Urinary bladder (tissue), 3 donors: ENCODE measurements at regions not wholly inside any gene's neighbourhood (a gene's known extent, or its start where the extent isn't known, plus 50 kb on each side); places are given as distances from the start of the nearest gene placed in this dataset.
"Not testable (repeated sequence)": the region's sequence is repeated elsewhere in the genome, so short reads cannot be mapped to it uniquely, and the experiment has no call there.

ENCODE experiments used
- DNase-seq: peaks from one replicate; pipeline ENCODE4 v3.0.0-alpha.2; 2015; ENCODE audit errors: extremely low spot score
- H3K27ac ChIP-seq: one replicate; pipeline ENCODE4 v1.5.1; 2013; ENCODE audit warnings: low read depth, mild to moderate bottlenecking, moderate library complexity
- H3K36me3 ChIP-seq: one replicate; pipeline ENCODE4 v1.6.1; 2013; ENCODE audit warnings: mild to moderate bottlenecking, moderate library complexity; ENCODE audit not compliant: insufficient read depth
- H3K4me1 ChIP-seq: one replicate; pipeline ENCODE4 v1.6.1; 2013; ENCODE audit warnings: mild to moderate bottlenecking, moderate library complexity; ENCODE audit not compliant: insufficient read depth
- H3K4me3 ChIP-seq: one replicate; pipeline ENCODE4 v1.5.1; 2013; ENCODE audit warnings: low read depth, low read length
- WGBS: extraction: QIAGEN DNeasy Blood & Tissue Kit; methylation state at CpG from one replicate; pipeline ENCODE4 v1.1.7; 2013; 5-methylcytosine and 5-hydroxymethylcytosine counted together
- donor health status: healthy with polysubstance abuse.
- donor health status: healthy.

DNA sequence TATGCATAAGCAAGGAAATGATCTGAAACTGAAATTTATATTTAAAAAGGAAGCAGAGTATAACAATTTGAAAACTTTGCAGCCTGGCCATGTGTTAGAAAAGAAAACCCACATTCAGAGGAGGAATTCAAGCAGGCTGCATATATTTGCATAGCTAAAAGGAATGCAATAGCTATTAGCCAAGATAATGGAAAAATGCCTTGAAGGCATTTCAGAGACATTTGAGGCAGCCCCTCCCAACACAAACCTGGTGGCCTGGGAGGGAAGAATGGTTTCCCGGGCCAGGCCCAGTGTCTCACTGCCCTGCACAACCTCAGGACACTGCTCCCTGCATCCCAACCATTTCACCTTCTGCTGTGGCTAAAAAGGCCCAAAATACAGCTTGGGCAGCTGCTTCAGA is 136.8 kb downstream of the TYW3 start:
- Histone ChIP-seq H3K36me3 (no peaks in the 10 kb centered on the region), H3K4me3 (no peak overlapping the region), H3K27ac (no peak overlapping the region), H3K4me1 (no peaks in the 10 kb centered on the region)
- WGBS, result 66% methylated on average over 1 of the region's 1 CpG
- DNase-seq, result no peak

DNA sequence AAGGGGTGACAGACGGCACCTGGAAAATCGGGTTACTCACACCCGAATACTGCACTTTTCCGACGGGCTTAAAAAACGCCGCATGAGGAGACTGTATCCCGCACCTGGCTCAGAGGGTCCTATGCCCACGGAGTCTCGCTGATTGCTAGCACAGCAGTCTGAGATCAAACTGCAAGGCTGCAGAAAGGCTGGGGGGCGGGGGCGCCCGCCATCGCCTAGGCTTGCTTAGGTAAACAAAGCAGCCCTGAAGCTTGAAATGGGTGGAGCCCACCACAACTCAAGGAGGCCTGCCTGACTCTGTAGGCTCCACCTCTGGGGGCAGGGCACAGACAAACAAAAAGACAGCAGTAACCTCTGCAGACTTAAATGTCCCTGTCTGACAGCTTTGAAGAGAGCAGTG is 144.4 kb downstream of the TYW3 start:
- H3K4me1 ChIP-seq, H3K36me3 ChIP-seq, H3K27ac ChIP-seq, DNase-seq, H3K4me3 ChIP-seq: not testable (repeated sequence)
- 79% methylated on average over 14 of the region's 14 CpGs for WGBS

DNA sequence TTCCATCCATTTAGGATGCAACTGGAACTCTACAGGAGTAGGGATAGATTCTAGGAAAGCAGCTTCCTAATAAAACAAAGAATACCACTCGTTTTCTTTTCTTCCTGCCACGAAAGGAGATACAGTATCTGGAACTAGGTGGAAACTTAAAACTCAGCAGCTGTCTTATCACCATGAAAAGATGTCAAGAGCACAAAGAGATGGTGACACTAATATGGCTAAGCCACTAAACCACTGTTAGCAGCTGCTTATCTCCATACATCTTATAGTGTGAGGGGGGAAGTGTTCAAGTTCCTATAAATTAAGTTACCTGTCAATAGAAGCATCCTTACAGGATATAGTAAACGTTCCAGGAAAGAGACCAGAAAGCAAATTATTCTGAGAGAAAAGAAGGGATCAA is 162.5 kb downstream of the TYW3 start:
- no peak overlapping the region for H3K4me3 ChIP-seq
- no peaks in the 10 kb centered on the region for H3K4me1 ChIP-seq
- 46% methylated on average over 3 of the region's 3 CpGs for WGBS
- no peak for DNase-seq
- no peaks in the 10 kb centered on the region for H3K36me3 ChIP-seq
- H3K27ac ChIP-seq, result no peak overlapping the region

DNA sequence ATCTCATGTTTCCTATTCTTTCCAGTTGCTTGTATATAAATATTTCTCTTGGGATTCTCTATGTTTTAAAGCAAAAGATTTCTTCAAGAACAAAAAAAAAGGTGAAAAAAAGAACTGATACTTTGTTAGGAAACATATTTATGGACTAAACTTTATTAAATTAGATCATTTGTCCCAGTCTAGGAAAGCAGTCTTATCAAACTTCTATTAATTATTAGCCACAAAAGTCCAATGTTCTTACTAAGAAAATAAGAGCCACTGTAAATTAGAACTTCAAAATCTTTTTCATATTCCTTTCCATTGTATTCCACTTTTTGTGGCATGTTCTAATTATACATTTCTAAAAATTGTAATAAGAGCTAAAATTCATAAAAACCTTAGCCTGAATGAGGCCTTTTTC is 175.2 kb downstream of the TYW3 start:
- no peak overlapping the region for H3K4me3 ChIP-seq
- H3K27ac ChIP-seq, result no peak overlapping the region
- DNase-seq, result no peak
- H3K36me3 ChIP-seq, result no peaks in the 10 kb centered on the region
- no peaks in the 10 kb centered on the region for H3K4me1 ChIP-seq

DNA sequence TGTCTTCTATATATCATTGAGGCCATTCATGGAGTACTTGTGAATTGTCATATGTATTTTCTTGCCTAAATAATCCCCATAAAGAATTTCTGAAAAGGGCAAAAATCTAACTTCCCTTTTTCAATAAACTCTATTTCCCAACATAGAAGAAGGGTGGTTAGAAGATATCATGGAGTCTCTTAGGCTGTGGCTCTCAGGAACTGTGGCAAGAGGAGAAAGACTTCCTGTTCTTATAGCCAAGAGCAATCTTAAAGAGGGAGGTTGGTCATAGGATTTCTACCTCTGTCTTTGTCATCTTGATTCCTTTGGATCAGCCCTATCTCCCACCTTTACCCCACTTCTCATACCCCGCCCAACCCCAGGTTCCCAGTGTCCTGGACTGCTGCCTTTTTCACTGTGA is 175.8 kb downstream of the TYW3 start:
- Histone ChIP-seq H3K36me3 (no peaks in the 10 kb centered on the region), H3K4me1 (no peaks in the 10 kb centered on the region), H3K27ac (no peak overlapping the region), H3K4me3 (no peak overlapping the region)
- 82% methylated on average over 1 of the region's 1 CpG for WGBS
- no peak for DNase-seq

DNA sequence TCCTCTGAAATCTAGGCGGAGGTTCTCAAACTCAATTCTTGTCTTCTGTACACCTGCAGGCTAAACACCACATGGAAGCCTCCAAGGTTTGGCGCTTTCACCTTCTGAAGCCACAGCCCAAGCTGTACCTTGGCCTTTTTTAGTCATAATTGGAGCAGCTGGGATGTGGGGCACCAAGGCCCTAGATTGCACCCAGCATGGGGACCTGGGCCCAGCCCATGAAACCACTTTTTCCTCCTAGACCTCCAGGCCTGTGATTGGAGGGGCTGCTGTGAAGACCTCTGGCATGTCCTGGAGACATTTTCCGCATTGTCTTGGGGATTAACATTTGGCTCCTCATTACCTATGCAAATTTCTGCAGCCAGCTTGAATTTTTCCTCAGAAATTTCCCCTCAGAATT is 181.0 kb downstream of the TYW3 start:
- no peak for DNase-seq
- 70% methylated on average over 3 of the region's 3 CpGs for WGBS
- Histone ChIP-seq H3K36me3 (no peaks in the 10 kb centered on the region), H3K27ac (no peak overlapping the region), H3K4me1 (no peaks in the 10 kb centered on the region), H3K4me3 (no peak overlapping the region)

DNA sequence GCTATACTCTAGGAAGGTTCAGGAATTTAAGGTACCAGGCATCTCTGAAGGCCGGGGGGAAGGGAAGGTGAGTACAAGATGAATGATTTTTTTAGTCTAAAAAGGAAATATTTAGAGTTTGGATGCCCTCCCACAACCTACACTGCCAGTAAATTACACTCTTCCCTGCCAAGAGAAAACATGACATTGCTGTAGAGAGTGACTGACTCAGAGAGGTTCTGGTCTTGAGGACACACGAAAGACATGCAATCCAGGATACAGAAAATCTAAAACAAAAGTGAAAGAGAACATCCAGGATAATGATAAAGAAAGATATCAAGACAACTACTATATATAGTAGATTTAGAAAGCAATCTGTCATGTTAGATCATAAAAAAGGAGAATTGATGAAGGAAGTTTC is 200.5 kb downstream of the TYW3 start:
- no peak overlapping the region for H3K27ac ChIP-seq
- H3K4me3 ChIP-seq, result no peak overlapping the region
- H3K36me3 ChIP-seq, result no peaks in the 10 kb centered on the region
- DNase-seq, result no peak
- H3K4me1 ChIP-seq, result no peaks in the 10 kb centered on the region
- 57% methylated on average over 2 of the region's 2 CpGs for WGBS

DNA sequence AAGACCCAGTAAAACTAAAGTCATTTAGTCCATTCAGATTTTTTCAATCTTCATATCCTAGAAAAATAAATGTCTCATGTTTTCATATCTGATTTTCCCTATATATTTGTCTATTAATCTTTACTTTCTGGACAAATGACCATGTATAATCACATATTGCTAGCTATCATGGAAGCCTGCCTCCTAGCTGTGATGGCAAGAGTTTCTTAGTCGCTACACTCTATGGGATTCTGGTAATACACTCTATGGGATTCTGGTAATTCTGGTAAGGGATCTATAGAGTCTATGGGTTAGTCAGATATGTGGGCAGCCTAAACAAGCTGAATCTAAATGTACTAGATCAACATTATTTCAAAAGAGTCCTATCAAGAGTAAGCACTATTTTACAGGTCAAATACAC is 198.7 kb upstream of the LHX8 start:
- no peak for DNase-seq
- Histone ChIP-seq H3K4me3 (no peak overlapping the region), H3K27ac (no peak overlapping the region), H3K36me3 (no peaks in the 10 kb centered on the region), H3K4me1 (no peaks in the 10 kb centered on the region)
- 90% methylated on average over 1 of the region's 1 CpG for WGBS

DNA sequence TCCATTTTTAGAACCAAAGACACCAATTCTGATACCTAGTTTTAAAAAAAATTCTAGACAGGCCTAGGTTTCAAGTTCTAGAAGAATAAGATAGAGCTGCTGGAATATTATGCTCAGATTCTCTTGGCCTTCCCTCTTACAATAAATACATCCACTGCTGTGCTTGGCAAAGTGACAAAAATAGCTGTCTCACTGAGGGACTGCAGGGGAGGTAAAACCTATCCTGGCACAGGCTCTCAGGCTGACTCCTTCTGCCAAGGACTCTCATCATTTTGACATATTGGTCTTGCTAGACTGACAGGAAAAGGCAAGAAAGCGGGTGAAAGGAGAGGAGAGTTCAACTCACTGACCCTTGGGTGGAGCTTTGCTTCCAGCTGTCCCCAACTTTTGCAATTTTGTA is 197.0 kb upstream of the LHX8 start:
- no peak for DNase-seq
- WGBS, result 19% methylated on average over 1 of the region's 1 CpG
- no peak overlapping the region for H3K27ac ChIP-seq

DNA sequence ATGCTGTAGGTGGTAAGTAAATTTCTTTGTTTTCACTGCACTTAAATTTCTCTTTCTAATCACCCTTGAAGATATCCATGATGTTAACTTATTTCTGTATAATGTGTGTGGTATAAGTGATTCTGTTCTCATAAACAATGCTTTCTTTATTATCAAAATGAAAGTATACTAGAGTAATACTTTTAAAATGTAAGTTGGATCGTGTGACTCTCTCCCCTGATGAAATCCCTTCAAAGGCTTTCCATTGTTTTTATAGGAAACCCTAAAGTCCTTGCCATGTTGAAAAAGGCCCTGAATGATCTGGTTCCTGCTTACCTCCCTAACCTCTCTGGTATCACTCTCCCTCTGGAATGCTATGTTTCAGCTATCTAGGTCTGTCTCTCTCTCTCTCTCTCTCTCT is 191.1 kb upstream of the LHX8 start:
- Histone ChIP-seq H3K36me3 (no peaks in the 10 kb centered on the region), H3K4me3 (no peak overlapping the region), H3K27ac (no peak overlapping the region), H3K4me1 (no peaks in the 10 kb centered on the region)
- DNase-seq, result no peak
- WGBS, result 65% methylated on average over 1 of the region's 1 CpG

More for the DNA sequence above, 197.0 kb upstream of the LHX8 start:
- Histone ChIP-seq H3K4me3 (no peak overlapping the region), H3K36me3 (no peaks in the 10 kb centered on the region), H3K4me1 (no peaks in the 10 kb centered on the region)

DNA sequence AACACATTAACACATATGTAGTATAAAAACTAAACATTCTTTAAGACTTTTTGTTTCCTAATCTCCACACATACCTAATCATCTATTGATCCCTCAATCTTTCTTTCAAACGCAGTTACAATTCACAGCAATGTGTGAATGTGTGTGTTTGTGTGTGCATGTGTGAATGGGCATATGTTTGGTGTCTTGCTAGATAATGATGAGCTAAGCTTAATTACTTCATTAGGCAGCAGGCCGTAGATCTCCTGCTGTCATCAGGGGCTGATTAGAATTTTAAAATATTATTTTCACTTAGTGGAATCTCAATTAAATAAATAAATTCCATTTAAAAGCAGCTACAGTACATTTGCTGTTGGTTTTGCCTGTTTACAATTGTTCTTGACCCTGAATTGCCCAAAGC is 187.8 kb upstream of the LHX8 start:
- Histone ChIP-seq H3K36me3 (no peaks in the 10 kb centered on the region), H3K4me3 (no peak overlapping the region), H3K4me1 (no peaks in the 10 kb centered on the region), H3K27ac (no peak overlapping the region)
- WGBS, result 65% methylated on average over 2 of the region's 2 CpGs
- DNase-seq, result no peak

DNA sequence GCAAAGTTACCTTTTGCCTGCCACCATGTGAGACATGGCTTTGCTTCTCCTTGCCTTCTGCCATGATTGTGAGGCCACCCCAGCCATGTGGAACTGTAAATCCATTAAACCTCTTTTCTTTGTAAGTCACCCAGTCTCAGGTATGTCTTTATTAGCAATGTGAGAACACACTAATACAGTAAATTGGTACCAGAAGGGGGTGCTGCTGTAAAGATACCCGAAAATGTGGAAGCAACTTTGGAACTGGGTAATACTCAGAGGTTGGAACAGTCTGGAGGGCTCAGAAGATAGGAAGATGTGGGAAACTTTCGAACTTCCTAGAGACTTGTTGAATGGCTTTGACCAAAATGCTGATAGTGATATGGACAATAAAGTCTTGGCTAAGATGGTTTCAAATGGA is 184.8 kb upstream of the LHX8 start:
- not testable (repeated sequence) for H3K27ac ChIP-seq, H3K4me3 ChIP-seq, H3K4me1 ChIP-seq, DNase-seq, H3K36me3 ChIP-seq
- WGBS, result 57% methylated on average over 2 of the region's 2 CpGs

DNA sequence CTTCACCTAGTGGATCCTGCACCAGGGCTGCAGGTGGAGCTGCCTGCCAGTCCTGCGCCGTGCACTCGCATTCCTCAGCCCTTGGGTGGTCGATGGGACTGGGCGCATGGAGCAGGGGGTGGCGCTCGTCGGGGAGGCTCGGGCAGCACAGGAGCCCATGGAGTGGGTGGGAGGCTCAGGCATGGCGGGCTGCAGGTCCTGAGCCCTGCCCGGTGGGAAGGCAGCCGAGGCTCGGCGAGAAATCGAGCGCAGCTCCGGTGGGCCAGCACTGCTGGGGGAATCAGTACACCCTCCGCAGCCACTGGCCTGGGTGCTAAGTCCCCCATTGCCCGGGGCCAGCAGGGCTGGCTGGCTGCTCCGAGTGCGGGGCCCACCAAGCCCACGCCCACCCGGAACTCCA is 182.2 kb upstream of the LHX8 start:
- H3K27ac ChIP-seq, DNase-seq, H3K4me3 ChIP-seq, H3K36me3 ChIP-seq, H3K4me1 ChIP-seq: not testable (repeated sequence)
- 95% methylated on average over 21 of the region's 23 CpGs for WGBS

DNA sequence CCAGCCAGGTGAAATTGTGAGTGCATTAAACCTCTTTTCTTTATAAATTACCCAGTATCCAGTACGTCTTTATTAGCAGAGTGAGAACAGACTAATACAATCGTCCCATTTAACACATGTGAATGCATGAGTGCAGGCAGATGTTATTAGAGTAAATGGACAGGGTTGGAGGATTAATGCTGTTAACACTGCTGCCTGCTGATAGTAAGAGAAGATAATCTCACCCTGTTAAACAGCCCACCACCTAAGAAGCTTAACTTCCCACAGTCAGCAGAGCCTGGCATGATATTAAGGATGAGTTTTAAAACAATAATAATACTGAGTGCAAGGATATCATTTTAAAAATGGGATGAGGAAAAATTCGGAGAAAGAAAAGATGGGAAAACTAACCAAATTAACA is 181.4 kb upstream of the LHX8 start:
- H3K4me3 ChIP-seq, result no peak overlapping the region
- 49% methylated on average over 3 of the region's 3 CpGs for WGBS
- H3K4me1 ChIP-seq, result no peaks in the 10 kb centered on the region
- H3K27ac ChIP-seq, result no peak overlapping the region
- no peaks in the 10 kb centered on the region for H3K36me3 ChIP-seq
- no peak for DNase-seq

DNA sequence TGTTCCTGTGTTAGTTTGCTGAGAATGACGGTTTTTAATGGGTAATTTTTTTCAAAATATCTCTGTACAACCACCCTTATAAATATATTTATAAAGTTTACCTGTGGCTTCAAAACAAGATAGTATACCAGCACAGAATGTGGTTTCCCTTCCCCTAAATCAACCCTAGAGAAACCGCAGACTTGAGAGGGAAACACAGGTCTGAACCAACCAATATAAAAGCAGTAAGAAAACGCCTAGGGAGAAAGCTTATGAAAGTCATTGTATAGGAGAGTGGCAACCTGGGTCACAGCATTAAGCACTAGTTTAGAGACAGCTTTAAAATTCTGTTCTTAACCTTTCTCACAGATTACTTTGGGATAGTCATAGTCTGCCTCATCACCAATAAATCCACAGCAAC is 180.6 kb upstream of the LHX8 start:
- no peak for DNase-seq
- Histone ChIP-seq H3K4me3 (no peak overlapping the region), H3K4me1 (no peaks in the 10 kb centered on the region), H3K27ac (no peak overlapping the region), H3K36me3 (no peaks in the 10 kb centered on the region)
- WGBS, result 67% methylated on average over 3 of the region's 3 CpGs
